OCI-LY3 (cell line): ENCODE measurements at regions not wholly inside any gene's neighbourhood (a gene's known extent, or its start where the extent isn't known, plus 50 kb on each side); places are given as distances from the start of the nearest gene placed in this dataset.

Source experiments
- H2AFZ ChIP-seq: fragments of 200-600, 300-600 bp; shearing (Covaris generic); 2 replicates; pipeline ENCODE4 v1.6.0; 2014; ENCODE audit warnings: antibody characterized with exemption, low read depth, low read length
- H3K27ac ChIP-seq: fragments of 200-600, 300-600 bp; sonication (generic); 2 replicates; pipeline ENCODE4 v1.5.1; 2014; ENCODE audit warnings: mild to moderate bottlenecking, low read length, moderate library complexity, mixed read lengths
- H3K27me3 ChIP-seq: fragments of 200-600, 300-600 bp; sonication (generic); 2 replicates; pipeline ENCODE4 v1.6.1; 2014; ENCODE audit warnings: low read depth, low read length, mixed read lengths
- H3K36me3 ChIP-seq: fragments of 200-600, 300-600 bp; sonication (generic); replicated peaks from 2 replicates; pipeline ENCODE3; 2014; ENCODE audit warnings: low read depth, low read length, mixed read lengths
- H3K4me1 ChIP-seq: fragments of 300-600, 200-600 bp; sonication (generic); 2 replicates; pipeline ENCODE4 v1.6.1; 2014; ENCODE audit warnings: low read length, mixed read lengths
- H3K4me2 ChIP-seq: fragments of 200-600, 300-600 bp; sonication (generic); 2 replicates; pipeline ENCODE4 v1.6.1; 2014; ENCODE audit warnings: low read length, mixed read lengths
- H3K4me3 ChIP-seq: fragments of 300-600, 200-600 bp; sonication (generic); 2 replicates; pipeline ENCODE4 v1.5.1; 2014; ENCODE audit warnings: antibody characterized with exemption, mild to moderate bottlenecking, low read length, moderate library complexity
- H3K79me2 ChIP-seq: fragments of 300-600, 200-600 bp; shearing (Covaris generic); 2 replicates; pipeline ENCODE4 v1.6.1; 2014; ENCODE audit warnings: mild to moderate bottlenecking, low read length, mixed read lengths
- H3K9ac ChIP-seq: fragments of 300-600, 200-600 bp; shearing (Covaris generic); 2 replicates; pipeline ENCODE4 v1.6.0; 2014; ENCODE audit warnings: mild to moderate bottlenecking, low read length, moderate library complexity
- H3K9me3 ChIP-seq: fragments of 200-600, 300-600 bp; shearing (Covaris generic); 2 replicates; pipeline ENCODE4 v1.6.1; 2014; ENCODE audit warnings: low read length, mixed read lengths; ENCODE audit not compliant: insufficient read depth
- H4K20me1 ChIP-seq: fragments of 200-600, 300-600 bp; sonication (generic); 2 replicates; pipeline ENCODE4 v1.6.1; 2016; ENCODE audit warnings: low read length, mixed read lengths; ENCODE audit not compliant: insufficient read depth
- CTCF ChIP-seq: fragments of 200-600, 300-600 bp; sonication (generic); IDR thresholded peaks from 2 replicates; pipeline ENCODE4 v1.5.1; 2014; ENCODE audit warnings: antibody characterized with exemption, low read length, low read depth
- EZH2phosphoT487 ChIP-seq: fragments of 200-600 bp; shearing (Covaris generic); IDR thresholded peaks from 2 replicates; pipeline ENCODE4 v1.6.1; 2018; ENCODE audit warnings: antibody characterized with exemption, mixed run types, low read depth

DNA sequence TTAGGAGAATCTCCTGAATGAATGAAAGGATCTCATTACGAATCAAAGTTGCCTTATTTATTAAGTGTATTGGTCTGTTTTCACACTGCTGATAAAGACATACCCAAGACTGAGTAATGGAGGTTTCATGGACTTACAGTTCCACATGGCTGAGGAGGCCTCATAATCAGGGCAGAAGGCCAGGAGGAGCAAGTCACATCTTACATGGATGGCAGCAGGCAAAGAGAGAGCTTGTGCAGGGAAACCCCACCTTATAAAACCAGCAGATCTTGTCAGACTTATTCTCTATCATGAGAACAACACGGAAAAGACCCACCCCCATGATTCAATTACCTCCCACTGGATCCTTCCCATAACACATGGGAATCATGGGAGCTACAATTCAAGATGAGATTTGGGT lies 785.2 kb upstream of the POU3F3 start:
- no peaks in the 10 kb centered on the region for H3K9me3 ChIP-seq

GRCh38 chr2:104077573-104077972 lies 776.3 kb upstream of the POU3F3 start:
- H3K27ac ChIP-seq, result no peak overlapping the region
- no peaks in the 10 kb centered on the region for H3K9me3 ChIP-seq
- H3K79me2 ChIP-seq, result no peaks in the 10 kb centered on the region
- no peaks in the 10 kb centered on the region for H3K4me1 ChIP-seq
- H4K20me1 ChIP-seq, result no peaks in the 10 kb centered on the region
- H3K4me3 ChIP-seq, result no peak overlapping the region
- H2AFZ ChIP-seq, result no peak overlapping the region
- no peak overlapping the region for H3K4me2 ChIP-seq
- H3K9ac ChIP-seq, result no peak overlapping the region
- TF ChIP-seq CTCF (no peak), EZH2phosphoT487 (no peak)
- no peaks in the 10 kb centered on the region for H3K27me3 ChIP-seq
- H3K36me3 ChIP-seq, result no peaks in the 10 kb centered on the region

More for the DNA sequence above, 785.2 kb upstream of the POU3F3 start:
- Histone ChIP-seq H3K27me3 (no peaks in the 10 kb centered on the region), H3K4me3 (no peak overlapping the region), H3K27ac (no peak overlapping the region), H3K79me2 (no peaks in the 10 kb centered on the region), H3K4me1 (no peaks in the 10 kb centered on the region), H3K9ac (no peak overlapping the region), H3K36me3 (no peaks in the 10 kb centered on the region), H3K4me2 (no peak overlapping the region), H4K20me1 (no peaks in the 10 kb centered on the region), H2AFZ (no peak overlapping the region)
- TF ChIP-seq EZH2phosphoT487 (no peak), CTCF (no peak)

DNA sequence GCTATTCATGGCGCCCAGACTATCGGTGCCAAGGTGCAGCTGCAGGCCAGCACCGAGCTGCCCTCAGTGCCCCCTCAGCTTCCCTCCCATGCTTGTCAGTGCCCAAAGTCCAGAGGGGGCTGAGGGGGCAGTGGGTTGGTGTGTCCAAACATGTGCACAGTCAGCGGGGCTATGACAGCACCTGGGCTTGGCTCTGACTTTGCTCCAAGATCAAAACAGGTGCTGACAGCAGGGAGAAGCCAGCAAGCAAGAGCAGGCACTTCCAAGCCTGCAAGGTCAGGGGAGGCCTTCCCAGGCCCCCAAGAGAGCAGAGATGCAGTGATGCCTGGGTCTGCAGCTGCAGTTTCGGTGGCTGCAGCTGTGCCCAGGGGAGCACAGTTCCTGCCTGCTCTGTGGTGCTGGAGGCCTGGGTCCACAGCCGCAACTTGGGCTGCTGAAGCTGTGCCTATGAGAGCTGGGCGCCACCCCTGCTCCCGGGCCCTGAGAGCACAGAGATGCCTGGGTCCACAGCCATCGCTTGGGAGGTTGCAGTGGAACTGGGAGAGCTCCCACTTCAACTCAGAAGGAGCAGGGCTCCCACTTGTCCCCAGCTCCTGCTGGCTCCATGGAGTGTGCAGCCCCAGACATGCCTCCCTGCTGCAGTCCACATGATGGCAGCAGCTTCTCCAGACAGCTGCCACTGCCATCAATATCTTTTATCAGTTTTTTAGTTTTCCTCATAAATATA lies 775.3 kb upstream of the POU3F3 start:
- no peak overlapping the region for H3K27ac ChIP-seq
- H4K20me1 ChIP-seq, result no peaks in the 10 kb centered on the region
- no peaks in the 10 kb centered on the region for H3K9me3 ChIP-seq
- H3K79me2 ChIP-seq, result no peaks in the 10 kb centered on the region
- H3K4me1 ChIP-seq, result no peaks in the 10 kb centered on the region
- no peak overlapping the region for H2AFZ ChIP-seq
- H3K4me2 ChIP-seq, result no peak overlapping the region
- no peak overlapping the region for H3K4me3 ChIP-seq
- H3K27me3 ChIP-seq, result no peaks in the 10 kb centered on the region
- no peak overlapping the region for H3K9ac ChIP-seq
- TF ChIP-seq EZH2phosphoT487, result no peak
- TF ChIP-seq CTCF, result peak; percentile 24
- H3K36me3 ChIP-seq, result no peaks in the 10 kb centered on the region

GRCh38 chr2:104088745-104089144 lies 765.2 kb upstream of the POU3F3 start:
- no peak overlapping the region for H2AFZ ChIP-seq
- no peak overlapping the region for H3K9ac ChIP-seq
- H3K27ac ChIP-seq, result no peak overlapping the region
- TF ChIP-seq CTCF, result no peak
- no peak for TF ChIP-seq EZH2phosphoT487
- H3K27me3 ChIP-seq, result no peaks in the 10 kb centered on the region
- H3K9me3 ChIP-seq, result no peaks in the 10 kb centered on the region
- no peaks in the 10 kb centered on the region for H4K20me1 ChIP-seq
- H3K4me1 ChIP-seq, result no peaks in the 10 kb centered on the region
- H3K36me3 ChIP-seq, result no peaks in the 10 kb centered on the region
- no peak overlapping the region for H3K4me2 ChIP-seq
- H3K4me3 ChIP-seq, result no peak overlapping the region
- no peaks in the 10 kb centered on the region for H3K79me2 ChIP-seq
